GM19324 (cell line): ENCODE measurements at regions not wholly inside any gene's neighbourhood (a gene's known extent, or its start where the extent isn't known, plus 50 kb on each side); places are given as distances from the start of the nearest gene placed in this dataset.
"Not testable (repeated sequence)": the region's sequence is repeated elsewhere in the genome, so short reads cannot be mapped to it uniquely, and the experiment has no call there.

Experiments used
- ATAC-seq: cut with Tn5 transposase; IDR thresholded peaks from one replicate; pipeline ENCODE4 v1.9.1; 2021; ENCODE audit warnings: mild to moderate bottlenecking, moderate library complexity; ENCODE audit not compliant: unreplicated experiment, low FRiP score

DNA sequence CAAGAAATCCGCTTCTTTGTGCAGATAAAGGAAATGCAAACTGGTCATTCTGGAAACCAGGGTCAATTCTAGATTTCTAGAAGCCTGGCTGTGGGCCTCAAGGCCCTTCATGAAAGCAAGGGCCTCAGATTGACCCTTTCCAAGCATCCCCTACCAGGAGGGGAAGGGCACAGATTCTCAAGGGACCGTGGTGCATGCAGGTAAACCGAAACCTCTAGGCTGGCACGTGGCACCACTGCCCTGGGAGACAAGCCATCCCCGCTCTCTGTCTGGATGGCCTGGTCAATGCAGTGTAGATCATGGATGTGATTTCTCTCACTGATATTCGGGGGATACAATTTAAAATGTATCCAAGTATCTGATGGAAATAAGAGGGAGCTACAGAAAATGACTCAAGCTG lies 69.4 kb downstream of the TOMM20 start:
- ATAC-seq = no peak

DNA sequence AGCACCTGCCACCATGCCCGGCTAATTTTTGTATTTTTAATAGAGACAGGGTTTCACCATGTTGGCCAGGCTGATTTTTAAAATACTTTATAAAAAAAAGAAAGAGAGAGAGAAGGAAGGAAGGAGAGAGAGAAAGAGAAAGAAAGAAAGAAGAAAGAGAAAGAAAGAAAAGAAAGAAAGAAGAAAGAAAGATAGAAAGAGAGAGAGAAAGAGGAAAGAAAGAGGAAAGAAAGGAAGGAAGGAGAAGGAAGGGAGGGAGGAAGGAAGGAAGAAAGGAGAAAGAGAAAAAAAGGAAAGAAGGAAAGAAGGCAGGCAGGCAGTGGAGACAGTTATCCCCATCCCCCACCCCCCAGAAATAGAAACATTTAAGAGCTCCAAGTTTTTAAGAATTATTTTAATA lies 69.9 kb downstream of the TOMM20 start:
- ATAC-seq = no peak

DNA sequence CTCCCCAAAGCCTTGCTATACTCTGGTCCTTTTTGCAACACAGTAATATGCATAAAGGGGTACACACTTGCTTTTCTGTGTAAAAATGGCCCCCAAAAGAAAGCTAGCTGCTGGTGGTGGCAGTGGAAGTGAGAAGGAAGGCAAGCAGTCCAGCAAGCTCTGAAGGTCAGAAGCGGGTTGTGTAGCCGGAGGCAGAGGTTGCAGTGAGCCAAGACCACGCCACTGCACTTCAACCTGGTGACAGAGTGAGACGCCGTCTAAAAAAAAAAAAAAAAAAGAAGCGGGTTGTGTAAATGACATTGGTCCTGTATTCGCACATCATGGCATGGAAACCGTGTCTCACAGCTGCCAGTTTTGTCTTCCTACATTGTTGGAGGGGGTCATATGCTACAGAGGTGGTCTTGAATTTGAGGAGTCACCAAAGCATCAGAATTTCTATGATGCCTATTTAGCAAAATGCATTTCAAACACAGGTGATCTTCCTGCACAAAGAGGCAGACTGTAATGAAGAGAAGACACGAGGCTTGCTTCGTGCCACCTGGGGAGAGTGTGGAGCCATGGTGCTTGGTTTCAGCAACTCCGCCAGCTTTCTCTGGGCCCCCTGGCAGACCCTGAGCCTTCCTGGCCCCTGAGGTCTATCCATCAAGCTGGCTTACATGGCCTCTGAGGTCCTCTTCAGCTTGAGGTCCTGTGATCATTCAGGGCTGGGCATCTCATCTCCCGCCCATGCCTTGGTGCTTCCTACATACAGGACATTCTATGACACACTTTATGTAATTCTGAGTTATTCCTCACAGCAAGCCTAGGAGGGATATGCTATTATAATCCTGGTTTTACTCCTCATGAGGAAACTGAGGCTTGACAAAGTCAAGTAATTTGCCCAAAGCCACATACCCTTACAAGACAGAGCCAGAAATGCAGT lies 71.0 kb downstream of the TOMM20 start:
- ATAC-seq = no peak

DNA sequence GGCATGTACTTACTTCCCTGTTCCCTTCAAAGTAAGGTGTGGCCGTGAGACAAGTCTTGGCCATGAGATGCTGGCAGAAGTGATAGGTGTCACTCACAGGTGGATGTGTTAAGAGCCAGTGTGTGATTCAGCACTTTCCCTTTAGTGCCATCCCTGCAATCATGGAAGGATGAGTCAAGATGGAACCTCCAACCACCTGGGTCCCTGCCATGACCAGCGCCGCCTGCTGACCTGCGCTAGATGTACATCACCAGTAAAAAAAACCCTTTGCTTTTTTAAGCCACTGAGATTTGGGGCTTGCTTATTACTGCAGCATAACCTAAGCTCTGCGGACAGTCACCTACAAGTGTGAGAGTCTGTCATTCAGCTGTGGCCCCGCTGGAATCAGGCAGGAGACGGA lies 71.7 kb downstream of the TOMM20 start:
- ATAC-seq = no peak

DNA sequence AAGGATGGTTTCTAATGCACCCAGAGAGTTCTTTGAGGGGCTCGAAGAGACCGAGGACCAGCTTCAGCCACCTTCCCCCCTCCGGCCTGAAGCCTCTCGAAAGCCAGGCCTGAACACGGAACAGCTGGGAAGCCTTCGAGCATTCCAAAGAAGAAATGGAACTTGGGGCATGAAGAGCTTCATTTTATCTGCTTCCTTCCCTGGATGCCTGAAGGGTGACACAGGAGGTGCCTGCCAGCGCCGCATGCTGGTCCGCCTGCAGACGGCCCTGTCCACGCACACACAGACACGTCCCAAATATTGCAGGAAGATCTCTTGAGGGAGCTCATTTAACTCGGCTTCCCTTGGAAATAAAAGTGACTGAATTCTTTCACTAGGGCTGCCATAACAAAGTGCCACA lies 73.7 kb downstream of the TOMM20 start:
- ATAC-seq = no peak

DNA sequence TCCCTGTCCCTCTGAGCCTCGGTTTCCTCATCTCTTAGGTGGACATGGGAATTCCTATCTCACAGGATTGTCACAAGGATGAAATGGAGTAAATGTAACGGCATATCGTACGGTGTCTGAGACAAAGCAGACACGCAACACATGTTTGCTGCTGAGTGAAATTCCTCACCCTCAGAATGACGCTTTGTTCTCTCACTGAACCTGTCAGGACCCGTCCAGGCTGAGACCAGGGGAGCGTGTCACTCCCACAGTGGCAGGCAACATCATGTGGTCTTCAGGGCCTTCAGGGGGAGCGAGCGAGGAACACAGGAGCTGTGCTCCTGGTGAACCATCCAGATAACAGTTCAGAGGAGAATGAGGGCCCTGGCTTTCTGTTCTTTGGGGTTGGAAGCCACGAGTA lies 74.2 kb downstream of the TOMM20 start:
- ATAC-seq = no peak

DNA sequence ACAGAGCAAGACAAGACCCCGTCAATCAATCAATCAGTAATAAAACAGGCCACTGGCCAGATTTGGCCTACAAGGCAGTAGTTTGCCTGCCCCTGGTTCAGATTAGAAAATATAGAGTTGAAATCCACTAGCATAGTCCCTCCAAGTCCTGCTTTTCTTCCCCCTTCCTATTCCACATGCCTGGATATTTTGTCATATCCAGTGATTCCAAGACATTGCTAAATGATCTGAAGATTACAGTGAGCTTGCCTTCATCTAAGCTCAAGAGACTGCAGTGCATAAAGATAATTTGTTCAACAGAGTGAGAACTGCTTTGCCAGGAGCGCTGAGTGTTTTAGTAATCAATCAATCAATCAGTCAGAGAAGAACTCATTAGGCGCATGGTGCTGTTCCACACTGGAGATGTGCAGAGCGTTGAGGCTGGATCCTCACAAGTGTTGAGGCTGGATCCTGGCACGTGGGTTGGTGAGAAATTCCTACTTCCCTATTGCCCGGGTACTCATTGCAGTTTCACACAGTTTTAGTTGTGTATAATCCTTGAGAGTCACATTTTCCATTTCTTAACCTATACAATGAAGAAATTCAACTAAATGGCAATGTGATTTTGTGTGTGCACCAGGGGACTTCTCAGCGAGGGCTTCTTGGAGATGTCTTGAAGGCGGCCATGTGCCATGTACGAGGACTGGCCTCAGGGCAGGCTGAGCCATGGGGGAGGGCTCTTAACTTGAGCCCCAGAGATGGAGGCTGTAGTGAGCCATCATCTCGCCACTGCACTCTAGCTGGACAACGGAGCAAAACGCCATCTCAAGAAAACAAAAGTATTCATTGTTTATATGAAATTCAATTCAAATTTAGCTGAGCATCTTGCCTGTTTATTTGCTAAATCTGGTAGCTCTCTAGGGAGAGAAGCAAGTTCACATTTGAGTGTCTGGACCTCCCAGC lies 76.3 kb downstream of the TOMM20 start:
- no peak for ATAC-seq

DNA sequence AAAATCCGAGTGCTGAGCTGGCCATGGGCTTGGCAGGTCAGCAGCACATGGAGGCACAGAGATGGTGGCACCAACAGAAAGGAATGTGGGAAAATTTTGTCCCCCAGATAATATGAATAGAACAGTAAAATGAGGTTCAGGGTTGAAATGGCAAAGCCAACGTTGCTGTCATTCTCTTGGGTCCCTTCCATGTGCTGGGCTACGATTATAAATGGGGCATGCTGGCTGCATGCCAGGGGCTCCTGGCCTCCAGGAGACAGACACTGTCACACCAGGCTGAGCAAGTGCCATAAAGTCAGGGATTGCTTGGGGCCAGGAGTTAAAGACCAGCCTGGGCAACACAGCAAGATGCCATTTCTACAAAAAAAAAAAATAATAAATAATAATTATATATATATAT lies 77.1 kb downstream of the TOMM20 start:
- no peak for ATAC-seq

DNA sequence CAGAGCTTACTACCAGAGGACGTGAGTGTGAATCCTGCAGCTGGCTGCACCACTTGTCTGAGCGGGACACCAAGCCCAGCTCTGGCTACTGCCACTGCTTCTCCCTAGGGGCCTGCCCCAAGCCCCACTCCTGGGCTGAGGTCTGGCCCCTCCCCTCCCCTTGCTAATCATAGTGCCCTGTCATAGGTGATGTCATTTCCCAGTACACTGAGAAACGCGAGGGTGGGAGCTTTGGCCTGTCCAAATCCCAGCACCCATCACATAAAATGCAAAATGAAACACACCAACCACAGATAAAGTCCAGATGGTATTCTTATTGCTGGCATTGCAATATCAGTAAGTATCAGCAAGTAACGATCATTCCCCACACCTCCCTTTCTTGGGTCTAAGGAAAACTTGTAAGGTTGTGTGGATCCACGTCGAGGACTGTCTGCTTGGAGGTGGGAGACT lies 77.7 kb downstream of the TOMM20 start:
- peak; percentile 40 for ATAC-seq

DNA sequence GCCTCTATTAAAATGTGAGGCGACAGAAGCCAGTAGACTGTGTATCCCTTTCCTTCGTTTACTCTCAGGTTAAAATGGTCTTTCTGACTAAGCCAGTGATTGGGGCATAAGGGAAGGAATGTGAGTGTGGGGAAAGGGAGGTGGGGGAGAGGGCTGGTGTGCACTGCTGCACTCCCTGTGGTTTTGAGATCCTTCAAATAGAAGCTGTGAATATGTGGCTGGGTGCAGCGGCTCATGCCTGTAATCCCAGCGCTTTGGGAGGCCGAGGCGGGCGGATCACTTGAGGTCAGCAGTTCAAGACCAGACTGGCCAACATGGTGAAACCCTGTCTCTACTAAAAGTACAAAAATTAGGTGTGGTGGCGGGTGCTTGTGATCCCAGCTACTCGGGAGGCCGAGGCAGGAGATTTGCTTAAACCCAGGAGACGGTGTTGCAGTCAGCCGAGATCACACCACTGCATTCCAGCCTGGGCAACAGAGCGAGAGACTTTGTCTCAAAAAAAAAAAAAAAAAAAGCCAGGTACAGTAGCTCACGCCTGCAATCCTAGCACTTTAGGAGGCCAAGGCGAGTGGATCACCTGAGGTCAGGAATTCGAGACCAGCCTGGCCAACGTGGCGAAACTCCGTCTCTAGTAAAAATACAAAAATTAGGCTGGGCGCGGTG lies 78.8 kb downstream of the TOMM20 start:
- not testable (repeated sequence) for ATAC-seq

DNA sequence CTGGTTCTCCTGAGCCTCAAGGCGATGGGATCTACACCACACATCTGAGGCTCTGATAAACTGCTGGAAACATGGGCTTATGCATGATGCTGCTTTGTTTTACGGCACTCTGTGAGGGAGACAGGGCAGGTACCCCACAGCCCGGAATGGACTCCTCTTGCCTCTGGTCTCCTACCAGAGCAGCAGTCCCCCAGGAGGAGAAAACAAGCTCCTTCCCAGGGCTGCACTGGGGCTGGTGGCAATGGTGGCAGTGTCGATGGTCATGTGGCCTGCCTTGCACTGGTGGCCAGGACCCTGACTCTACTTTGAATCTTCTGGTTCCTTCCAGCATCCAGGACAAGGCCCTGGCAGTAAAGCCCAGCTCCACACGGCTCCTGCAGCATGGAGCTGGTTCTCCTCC lies 79.4 kb downstream of the TOMM20 start:
- ATAC-seq = no peak

DNA sequence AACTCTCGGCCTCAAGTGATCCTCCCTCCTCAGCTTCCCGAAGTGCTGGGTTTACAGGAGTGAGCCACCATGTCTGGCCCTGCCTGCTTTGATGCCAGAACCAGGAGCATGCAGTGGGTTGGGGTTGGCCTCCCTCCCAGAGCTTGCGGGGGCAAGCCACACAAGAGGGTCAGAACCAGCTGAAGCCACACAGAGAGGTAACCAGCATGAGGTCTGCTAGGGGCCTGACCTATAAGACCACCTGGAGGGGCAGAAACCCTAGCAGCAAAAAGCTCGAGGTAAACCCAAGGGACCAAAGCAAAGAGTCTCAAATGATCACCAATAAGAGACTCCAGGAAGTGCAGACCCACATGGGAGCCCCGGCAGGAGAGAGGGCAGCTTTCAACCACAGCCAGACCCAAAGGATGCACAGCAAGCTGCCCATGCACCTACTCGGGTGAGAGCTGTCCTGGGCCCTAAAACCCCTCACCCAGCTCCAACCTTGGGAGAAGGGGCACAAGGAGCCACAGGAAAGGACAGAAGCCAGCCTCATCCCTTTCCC lies 81.2 kb downstream of the TOMM20 start:
- ATAC-seq = no peak

DNA sequence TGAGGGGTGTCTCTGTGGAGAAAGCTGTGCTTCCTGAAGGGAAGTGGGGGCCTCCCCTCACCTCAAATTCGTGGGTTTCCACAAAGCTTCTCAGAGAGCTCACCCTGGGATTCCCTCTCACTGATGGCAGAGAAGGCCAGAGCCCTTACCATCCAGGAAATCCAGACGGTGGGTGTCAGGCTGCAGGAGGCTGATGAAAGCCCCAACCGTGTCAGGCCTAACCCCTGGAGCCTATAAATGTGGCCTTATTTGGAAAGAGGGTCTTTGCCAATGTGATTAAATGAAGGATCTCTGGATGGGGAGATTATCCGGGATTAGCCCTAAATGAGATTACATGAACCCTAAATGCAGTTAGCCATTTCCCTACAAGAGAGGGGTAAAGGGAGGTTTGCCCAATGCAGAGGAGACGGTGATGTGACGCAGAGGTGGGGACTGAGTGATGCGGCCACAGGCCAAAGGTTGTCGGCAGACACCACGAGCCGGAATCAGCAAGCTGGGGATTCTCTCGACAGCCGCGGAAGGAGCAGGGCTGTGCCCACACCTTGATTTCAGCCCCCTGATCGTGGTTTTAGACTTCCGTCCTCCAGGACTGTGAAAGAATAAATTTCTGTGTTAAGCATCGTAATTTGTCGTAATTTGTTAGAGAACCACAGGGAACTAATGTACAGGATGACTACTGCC lies 82.6 kb downstream of the TOMM20 start:
- ATAC-seq = no peak

DNA sequence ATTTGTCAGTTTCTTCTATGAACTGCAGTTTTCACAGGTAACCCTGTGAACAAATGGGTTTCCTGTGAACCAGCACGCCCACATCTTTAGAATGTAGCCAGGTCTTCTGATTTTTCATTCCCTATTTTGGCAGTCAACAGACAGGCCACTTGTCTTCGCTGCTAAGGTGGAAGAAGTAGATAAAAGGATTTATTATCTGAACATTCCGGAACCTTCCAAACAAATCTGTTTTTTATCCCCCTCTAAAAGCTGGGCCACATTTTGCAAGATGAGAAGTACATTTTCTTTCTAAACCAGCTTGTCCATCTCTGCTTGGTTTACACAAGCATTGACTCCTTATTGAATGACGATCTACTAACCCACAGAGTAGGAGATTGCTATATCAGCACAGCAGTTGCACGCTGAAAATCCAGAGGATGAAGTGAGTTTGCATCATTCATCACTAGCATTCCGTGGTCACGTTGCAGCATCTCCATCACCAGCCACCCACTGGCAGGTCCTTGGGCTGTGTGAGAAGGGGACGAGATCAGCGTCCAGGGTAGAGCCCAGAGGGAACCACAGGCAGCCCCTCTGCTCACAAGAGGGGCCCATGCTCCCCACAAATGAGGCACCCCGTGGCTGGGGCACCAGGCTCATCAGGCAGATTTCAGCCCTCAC lies 83.5 kb downstream of the TOMM20 start:
- no peak for ATAC-seq

DNA sequence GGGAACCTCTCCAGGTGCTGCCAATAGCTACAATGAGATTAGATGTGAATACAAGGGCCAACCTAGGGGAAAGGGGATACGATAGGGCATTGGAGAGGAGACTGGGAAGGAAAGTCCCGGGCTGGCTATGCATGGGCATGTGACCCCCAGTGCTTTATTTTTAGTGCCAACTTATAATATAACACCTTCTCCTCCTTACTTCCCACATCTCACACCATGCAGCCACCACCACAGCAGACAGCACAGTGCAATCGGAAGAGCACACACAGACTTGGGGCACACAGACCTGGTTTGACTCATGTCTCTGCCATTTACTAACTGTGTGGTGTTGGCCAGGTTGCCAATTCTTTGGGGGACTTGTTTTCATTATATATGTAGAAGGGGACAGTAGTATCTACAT lies 85.4 kb downstream of the TOMM20 start:
- no peak for ATAC-seq

DNA sequence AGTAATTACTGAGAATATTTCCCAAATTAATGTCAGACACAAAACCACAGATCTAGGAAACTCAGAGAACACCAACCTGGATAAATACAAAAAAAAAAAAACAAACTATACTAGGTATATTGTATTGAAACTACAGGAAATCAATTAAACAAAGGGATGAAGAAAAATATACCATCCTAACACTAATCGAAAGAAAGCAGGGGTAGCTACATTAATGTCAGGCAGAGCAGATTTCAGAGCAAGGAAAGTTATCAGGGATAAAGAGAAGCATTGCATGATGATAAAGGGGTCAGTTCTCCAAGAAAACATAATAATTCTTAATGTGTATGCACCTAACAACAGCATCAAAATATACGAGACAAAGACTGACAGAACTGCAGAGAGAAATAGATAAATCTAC lies 89.9 kb downstream of the TOMM20 start:
- no peak for ATAC-seq

DNA sequence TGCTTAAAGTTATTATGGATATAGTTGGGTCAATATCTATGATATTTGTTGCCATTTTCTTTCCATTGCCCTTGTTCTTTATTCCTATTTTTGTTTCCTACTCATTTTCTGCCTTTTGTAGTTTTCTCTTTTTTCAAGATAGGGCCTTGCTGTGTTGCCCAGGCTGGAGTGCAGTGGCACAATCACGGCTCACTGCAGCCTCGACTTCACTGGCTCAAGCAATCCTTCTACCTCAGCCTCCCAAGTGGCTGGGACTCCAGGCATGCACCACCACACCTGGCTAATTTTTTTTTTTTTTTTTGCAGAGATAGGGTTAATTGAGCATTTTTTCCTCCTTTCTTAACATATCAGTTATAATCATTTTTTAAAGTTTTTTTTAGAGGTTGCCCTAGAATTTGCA lies 92.7 kb downstream of the TOMM20 start:
- no peak for ATAC-seq

DNA sequence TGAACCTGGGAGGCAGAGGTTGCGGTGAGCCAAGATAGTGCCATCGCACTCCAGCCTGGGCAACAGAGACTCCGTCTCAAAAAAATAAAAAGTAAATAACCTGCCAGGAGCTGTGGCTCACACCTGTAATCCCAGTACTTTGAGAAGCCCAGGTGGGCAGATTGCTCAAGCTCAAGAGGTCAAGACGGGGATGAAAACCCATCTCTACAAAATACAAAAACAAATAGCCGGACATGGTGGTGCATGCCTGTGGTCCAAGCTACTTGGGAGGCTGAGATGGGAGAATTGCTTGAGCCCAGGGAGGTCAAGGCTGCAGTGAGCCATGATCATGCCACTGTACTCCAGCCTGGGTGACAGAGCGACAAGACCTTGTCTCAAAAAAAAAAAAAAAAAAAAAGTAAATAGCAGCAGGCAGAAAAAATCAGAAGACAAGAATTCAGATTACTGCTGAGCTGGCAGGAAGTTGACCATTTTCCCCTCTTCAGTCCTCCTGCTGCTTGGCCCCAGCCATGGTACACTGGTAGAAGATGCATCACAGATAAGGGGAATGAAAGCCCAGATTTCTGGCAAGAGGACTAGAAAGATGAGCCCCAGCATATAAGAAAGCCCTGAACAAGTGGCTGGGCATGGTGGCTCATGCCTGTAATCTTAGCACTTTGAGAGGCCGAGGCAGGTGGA lies 97.6 kb downstream of the TOMM20 start:
- no peak for ATAC-seq

DNA sequence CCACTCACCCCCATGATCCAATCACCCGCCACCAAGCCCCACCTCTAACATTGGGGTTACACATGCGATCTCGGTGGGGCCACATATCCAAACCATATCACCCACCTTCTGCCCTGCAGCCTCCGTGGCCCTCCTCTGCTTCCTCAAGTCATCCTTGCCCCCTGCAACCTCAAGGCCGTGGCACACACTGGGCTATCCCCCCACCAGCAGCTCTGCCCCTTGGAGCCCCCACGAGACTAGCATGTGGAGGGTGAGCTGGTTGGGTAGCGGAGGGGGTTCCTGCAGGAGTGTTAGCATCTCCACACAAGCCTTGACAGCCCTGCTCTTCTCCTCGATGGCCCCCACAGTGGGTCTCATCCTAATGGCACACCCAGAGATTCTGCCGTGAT lies 100.8 kb downstream of the TOMM20 start:
- no peak for ATAC-seq
